ENCODE measurements at regions not wholly inside any gene's neighbourhood (a gene's known extent, or its start where the extent isn't known, plus 50 kb on each side); places are given as distances from the start of the nearest gene placed in this dataset.

DNA sequence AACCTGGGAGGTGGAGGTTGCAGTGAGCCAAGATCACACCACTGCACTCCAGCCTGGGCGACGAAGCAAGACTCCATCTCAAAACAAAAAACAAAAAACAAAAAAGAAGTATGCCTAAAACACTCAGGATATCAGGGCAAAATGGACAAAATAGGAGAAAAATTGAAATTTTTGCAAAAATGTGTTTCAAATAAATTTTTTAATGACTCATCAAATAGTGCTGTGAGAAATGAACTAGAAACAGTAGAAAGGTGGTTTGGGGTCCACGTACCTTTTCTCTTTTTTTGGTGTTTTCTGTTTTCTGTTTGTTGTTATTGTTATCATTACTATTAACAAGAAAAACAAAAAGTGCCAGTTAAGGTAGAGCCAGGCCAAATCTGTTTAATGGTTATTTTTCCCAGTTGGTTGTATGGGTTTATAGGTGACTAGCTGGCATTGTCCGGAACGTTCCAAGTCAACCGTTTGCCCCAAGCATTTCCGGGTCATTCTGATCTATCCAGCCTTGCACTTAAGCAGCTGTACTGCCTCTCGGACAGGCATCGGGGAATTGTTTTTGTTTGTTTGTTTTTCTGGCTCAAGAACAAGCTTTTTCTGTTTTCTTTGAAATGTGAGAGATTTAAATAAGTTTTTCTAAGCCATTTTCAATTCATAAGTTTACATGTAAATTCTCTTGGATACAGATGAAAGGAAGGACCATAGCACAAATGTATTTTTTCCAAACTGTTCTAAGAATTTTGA, 157.0 kb upstream of the NEBL start:
- TF ChIP-seq, protein P1, sequence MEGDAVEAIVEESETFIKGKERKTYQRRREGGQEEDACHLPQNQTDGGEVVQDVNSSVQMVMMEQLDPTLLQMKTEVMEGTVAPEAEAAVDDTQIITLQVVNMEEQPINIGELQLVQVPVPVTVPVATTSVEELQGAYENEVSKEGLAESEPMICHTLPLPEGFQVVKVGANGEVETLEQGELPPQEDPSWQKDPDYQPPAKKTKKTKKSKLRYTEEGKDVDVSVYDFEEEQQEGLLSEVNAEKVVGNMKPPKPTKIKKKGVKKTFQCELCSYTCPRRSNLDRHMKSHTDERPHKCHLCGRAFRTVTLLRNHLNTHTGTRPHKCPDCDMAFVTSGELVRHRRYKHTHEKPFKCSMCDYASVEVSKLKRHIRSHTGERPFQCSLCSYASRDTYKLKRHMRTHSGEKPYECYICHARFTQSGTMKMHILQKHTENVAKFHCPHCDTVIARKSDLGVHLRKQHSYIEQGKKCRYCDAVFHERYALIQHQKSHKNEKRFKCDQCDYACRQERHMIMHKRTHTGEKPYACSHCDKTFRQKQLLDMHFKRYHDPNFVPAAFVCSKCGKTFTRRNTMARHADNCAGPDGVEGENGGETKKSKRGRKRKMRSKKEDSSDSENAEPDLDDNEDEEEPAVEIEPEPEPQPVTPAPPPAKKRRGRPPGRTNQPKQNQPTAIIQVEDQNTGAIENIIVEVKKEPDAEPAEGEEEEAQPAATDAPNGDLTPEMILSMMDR (IDR thresholded peaks at IDR 0.05; ENCODE audit: low read depth, low read length) = no peak
- no peak for TF ChIP-seq EZH2phosphoT487 (IDR thresholded peaks at IDR 0.05; ENCODE audit: low read depth)

Measured in OCI-LY3 (cell line).